Activated naive CD4-positive, alpha-beta T cell treated with anti-CD3 and anti-CD28 coated beads, Interleukin-2, amount 50 U/mL, for 24 hours (primary cell): ENCODE measurements at regions not wholly inside any gene's neighbourhood (a gene's known extent, or its start where the extent isn't known, plus 50 kb on each side); places are given as distances from the start of the nearest gene placed in this dataset.
"Not testable (repeated sequence)": the region's sequence is repeated elsewhere in the genome, so short reads cannot be mapped to it uniquely, and the experiment has no call there.

Experiments used
- H3K27ac Mint-ChIP-seq: one replicate; pipeline ENCODE4 v1.8.0; 2021; ENCODE audit warnings: mild to moderate bottlenecking, mixed read lengths
- H3K27me3 Mint-ChIP-seq: one replicate; pipeline ENCODE4 v1.8.0; 2021; ENCODE audit warnings: mixed read lengths
- H3K36me3 Mint-ChIP-seq: one replicate; pipeline ENCODE4 v1.8.0; 2021; ENCODE audit warnings: mixed read lengths
- H3K4me1 Mint-ChIP-seq: one replicate; pipeline ENCODE4 v1.8.0; 2021; ENCODE audit warnings: mixed read lengths
- H3K4me3 Mint-ChIP-seq: one replicate; pipeline ENCODE4 v1.8.0; 2021; ENCODE audit warnings: mild to moderate bottlenecking, mixed read lengths
- H3K9me3 Mint-ChIP-seq: one replicate; pipeline ENCODE4 v1.8.0; 2021; ENCODE audit warnings: mixed read lengths

DNA sequence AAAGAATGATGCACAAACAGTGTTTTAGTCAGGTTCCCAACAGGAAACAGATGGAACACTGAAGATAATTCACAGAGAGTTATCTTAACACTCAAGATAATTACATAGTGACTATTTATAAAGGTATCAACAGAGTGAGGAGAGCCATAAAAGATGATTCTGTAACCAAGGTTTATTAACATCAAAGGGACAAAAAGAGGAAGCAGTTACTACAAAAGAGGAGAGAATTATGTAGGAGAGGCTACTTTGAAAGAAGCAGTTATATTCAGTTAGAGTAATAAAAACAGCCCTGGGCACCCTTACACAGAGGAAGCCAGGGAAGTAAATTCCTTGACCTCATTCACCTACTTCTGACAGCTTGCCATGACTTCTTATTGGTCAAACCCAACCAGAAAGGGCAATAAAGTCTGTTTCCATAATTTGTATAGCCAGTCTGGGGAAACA is 326.5 kb upstream of the SLC39A10 start:
- Mint-ChIP-seq H3K4me1 (peaks cover 6% of the 10 kb centered on the region), H3K9me3 (no peaks in the 10 kb centered on the region), H3K36me3 (no peaks in the 10 kb centered on the region), H3K27me3 (peaks cover 2% of the 10 kb centered on the region), H3K4me3 (no peak overlapping the region), H3K27ac (no peak overlapping the region)

DNA sequence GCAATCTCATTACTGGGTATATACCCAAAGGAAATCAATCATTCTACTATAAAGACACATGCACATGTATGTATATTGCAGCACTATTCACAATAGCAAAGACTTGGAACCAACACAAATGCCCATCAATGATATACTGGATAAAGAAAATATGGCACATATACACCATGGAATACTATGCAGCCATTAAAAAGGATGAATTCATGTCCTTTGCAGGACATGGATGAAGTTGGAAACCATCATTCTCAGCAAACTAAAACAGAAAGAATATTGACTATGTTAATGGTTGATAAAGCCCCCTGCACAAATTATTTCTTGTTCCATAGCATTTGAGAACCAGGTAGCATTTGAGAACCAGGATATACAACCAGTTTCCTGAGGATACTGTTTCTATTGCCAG is 327.2 kb upstream of the SLC39A10 start:
- not testable (repeated sequence) for H3K4me1 Mint-ChIP-seq, H3K9me3 Mint-ChIP-seq, H3K4me3 Mint-ChIP-seq, H3K36me3 Mint-ChIP-seq, H3K27me3 Mint-ChIP-seq, H3K27ac Mint-ChIP-seq

DNA sequence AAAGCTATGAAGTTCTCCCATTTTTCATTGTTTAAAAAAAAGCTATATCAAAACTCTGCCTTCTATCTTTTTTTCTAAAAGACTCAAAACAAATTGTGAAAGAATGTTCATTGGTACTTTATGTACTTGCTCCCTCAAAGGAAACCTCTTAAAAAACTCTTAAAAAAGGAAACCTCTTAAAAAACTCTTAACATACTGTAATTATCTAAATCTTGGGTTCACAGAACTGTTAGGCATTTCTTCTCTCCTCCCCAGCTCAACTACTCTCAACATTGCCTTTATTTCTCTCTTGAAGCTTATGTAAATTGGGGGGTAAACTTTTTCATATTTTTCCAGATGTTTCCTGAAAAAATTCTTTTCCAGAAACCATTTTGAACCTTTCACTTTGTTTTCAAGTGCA is 330.5 kb upstream of the SLC39A10 start:
- peaks cover 7% of the 10 kb centered on the region for H3K9me3 Mint-ChIP-seq
- no peak overlapping the region for H3K27ac Mint-ChIP-seq
- no peak overlapping the region for H3K4me3 Mint-ChIP-seq
- no peaks in the 10 kb centered on the region for H3K36me3 Mint-ChIP-seq
- peaks cover 6% of the 10 kb centered on the region for H3K4me1 Mint-ChIP-seq
- peaks cover 2% of the 10 kb centered on the region for H3K27me3 Mint-ChIP-seq

DNA sequence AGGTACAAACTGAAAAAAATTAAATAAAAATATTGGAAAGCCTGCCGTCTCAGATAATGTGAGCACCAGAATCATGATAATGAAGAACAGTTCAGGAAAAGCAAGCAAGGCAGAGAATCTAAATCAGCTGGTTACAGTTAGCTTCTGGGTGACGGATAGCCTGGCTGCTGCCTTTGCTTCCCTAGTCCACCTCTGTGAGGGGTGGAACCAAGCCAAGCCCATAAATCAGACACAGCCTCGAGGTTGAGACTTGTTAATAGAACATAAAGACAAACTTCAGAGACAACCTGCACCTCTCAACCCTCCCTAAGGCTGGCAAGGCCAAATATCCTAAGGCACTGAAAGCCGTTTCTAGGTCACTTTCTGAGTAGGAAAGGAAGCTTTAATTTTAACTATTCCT is 334.7 kb upstream of the SLC39A10 start:
- no peaks in the 10 kb centered on the region for H3K36me3 Mint-ChIP-seq
- peaks cover 2% of the 10 kb centered on the region for H3K27me3 Mint-ChIP-seq
- H3K9me3 Mint-ChIP-seq, result peaks cover 7% of the 10 kb centered on the region
- H3K4me3 Mint-ChIP-seq, result no peak overlapping the region
- peaks cover 9% of the 10 kb centered on the region for H3K4me1 Mint-ChIP-seq
- H3K27ac Mint-ChIP-seq, result no peak overlapping the region

DNA sequence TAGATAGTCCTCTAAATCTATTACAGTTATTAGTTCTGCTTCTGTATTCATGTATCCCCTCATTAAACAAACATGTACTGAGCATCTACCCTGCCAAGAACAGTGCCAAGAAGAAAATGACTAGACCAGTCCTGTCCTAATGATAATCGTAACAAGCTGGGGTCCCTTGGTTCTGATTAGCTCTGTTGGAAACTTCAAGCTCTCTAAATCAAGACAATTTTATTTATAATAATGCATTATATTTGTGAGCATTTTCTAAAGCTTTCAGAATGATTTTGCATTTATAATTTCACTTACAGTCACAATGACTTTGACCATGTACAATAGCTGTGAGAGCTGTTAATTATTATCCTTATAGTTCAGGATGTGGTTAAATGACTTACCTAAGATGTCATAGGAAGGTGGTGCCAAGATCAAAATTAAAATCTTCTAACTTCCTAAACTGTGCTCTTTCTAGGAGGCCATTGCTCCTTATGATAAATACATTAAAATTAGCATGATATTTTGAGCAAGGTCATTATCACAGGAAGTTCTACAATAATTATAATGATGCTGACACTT is 336.5 kb upstream of the SLC39A10 start:
- Mint-ChIP-seq H3K27me3 (no peaks in the 10 kb centered on the region), H3K36me3 (no peaks in the 10 kb centered on the region), H3K4me1 (peaks cover 18% of the 10 kb centered on the region), H3K27ac (no peak overlapping the region), H3K9me3 (peaks cover 7% of the 10 kb centered on the region), H3K4me3 (no peak overlapping the region)

DNA sequence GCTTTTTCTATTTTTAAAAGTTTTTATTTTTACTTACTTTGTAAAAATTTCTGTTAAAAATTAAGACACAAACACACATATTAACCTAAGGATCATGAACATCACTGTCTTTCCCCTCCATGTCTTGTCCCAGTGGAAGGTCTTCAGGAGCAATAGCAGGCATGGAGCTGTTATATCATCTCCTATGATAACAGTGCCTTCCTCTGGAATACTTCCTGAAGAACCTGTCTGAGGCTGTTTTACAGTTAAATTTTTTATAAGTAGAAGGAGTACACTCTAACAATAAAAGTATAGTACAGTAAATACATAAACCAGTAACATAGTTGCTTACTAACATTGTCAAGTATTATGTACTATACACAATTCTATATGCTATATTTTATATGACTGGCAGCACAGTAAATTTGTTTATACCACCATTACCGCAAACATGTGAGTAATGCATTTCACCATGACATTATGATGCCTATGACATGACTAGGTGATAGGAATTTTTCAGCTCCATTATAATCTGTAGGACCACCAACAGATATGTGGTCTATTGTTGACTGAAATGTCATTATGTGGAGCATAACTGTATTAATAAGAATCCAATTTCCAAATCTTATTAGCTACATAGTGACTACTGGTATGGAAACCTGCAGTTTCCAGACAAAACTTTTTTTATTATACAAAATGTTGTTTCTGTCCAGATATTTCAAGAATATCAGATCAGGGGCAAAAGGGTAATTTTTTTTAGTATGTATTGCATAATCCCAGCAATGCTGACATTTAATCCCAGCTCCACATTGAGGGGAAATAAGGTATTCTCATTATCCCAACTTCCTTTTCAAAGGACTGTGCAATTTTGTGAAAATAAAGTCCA is 337.2 kb upstream of the SLC39A10 start:
- Mint-ChIP-seq H3K27ac (no peak overlapping the region), H3K4me1 (peaks cover 18% of the 10 kb centered on the region), H3K36me3 (no peaks in the 10 kb centered on the region), H3K27me3 (no peaks in the 10 kb centered on the region), H3K9me3 (peaks cover 7% of the 10 kb centered on the region), H3K4me3 (no peak overlapping the region)

DNA sequence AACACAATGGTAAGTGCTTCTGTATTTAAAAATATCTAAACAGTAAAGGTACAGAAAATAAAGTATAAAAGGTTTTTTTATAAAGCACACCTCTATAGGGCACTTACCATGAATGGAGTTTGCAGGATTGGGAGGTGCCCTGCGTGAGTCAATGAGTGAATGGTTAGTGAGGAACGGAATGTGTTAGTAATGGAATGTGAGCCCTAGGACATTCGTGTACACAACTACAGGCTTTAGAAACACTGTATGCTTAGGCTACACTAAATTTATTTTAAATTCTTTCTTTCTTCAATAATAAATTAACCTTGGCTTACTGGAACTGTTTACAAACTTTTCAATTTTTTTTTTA is 337.9 kb upstream of the SLC39A10 start:
- peaks cover 18% of the 10 kb centered on the region for H3K4me1 Mint-ChIP-seq
- no peaks in the 10 kb centered on the region for H3K27me3 Mint-ChIP-seq
- no peak overlapping the region for H3K4me3 Mint-ChIP-seq
- H3K36me3 Mint-ChIP-seq, result no peaks in the 10 kb centered on the region
- no peak overlapping the region for H3K27ac Mint-ChIP-seq
- H3K9me3 Mint-ChIP-seq, result peaks cover 1% of the 10 kb centered on the region

DNA sequence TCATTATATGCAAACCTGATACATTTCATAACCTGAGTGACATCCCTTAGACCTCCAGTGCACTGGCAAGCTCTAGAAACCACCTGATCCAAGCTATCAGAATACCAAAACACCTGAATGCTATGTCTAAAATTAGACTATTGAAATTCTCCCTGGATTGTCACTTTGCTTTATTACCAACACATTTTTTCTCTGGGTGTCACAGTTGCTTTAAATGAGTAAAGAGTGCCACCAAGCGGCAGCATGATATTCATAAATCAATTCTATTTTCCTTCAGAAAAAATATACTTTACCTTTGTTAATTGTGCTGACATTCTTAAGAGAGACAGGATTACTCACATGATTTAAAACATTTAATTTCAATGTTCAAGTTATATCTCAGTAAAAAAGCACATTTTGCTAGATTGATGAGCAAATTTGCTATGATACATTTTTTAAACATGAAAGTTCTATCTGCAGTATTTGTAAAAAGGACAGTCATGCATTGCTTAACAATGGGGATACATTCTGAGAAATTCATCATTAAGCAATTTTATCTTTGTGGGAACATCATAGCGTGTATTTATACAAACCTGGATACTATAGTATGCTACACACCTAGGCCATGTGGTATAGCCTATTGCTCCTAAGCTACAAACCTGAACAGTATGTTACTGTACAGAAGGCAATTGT is 338.4 kb upstream of the SLC39A10 start:
- Mint-ChIP-seq H3K27me3 (no peaks in the 10 kb centered on the region), H3K36me3 (no peaks in the 10 kb centered on the region), H3K4me3 (no peak overlapping the region), H3K4me1 (peaks cover 18% of the 10 kb centered on the region), H3K27ac (no peak overlapping the region), H3K9me3 (no peaks in the 10 kb centered on the region)

DNA sequence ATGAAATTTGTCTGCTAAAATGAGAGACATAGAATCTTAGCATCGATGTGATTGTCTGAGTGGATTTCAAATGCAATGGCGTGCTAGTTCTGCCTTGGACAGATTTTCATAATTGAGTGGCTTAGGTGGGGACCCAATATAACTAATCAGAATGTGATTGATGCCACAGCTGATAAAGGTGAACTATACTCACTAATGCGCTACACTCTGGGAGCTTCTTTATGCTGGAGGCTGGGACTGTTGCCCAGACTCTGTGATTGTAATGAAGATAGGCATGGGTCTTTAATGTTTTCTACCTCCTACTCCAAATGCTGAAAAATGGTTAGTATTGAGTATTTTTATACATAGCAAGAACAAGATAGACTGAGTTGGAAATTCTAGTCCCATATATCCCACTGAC is 339.5 kb upstream of the SLC39A10 start:
- no peak overlapping the region for H3K27ac Mint-ChIP-seq
- H3K9me3 Mint-ChIP-seq, result no peaks in the 10 kb centered on the region
- H3K4me3 Mint-ChIP-seq, result no peak overlapping the region
- peaks cover 18% of the 10 kb centered on the region for H3K4me1 Mint-ChIP-seq
- H3K27me3 Mint-ChIP-seq, result no peaks in the 10 kb centered on the region
- no peaks in the 10 kb centered on the region for H3K36me3 Mint-ChIP-seq

DNA sequence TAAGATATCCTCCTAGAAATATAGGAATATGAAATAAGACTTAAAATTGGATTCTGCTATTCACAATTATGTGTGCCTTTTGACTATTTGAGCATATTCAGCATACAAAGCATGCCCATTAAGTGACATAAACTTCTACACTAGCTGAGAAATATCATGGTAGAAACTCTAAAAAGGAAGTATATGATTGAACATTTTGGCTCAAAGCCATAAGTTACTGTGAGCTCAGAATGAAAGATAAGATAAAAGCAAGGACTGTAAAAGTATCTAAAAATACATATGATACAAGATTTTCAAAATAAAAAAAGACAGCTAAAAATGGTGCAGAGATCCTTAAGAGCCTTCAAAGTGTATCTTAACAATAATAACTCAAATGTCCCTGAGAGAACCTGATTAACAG is 340.5 kb upstream of the SLC39A10 start:
- H3K36me3 Mint-ChIP-seq, result no peaks in the 10 kb centered on the region
- H3K4me1 Mint-ChIP-seq, result peaks cover 18% of the 10 kb centered on the region
- no peak overlapping the region for H3K4me3 Mint-ChIP-seq
- no peak overlapping the region for H3K27ac Mint-ChIP-seq
- H3K27me3 Mint-ChIP-seq, result no peaks in the 10 kb centered on the region
- no peaks in the 10 kb centered on the region for H3K9me3 Mint-ChIP-seq

DNA sequence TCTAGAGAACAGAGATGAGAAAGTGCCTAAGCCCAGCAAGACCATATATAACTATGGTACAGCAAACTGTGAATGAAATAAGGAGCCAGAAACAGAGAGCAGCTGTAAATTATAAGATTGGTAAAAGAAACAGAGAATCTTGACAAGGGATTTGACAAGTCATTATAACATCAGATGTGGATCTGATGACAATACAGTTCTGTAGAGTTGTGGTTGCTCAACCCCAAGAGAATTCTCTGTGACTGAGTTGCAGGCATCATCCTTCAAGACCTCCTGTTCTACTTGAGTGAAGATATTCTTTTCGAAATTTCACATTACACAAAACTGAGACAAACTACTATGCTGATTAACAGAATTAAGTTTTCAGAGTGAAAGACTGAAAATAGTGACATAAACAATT is 343.1 kb upstream of the SLC39A10 start:
- Mint-ChIP-seq H3K4me3 (no peak overlapping the region), H3K27ac (no peak overlapping the region), H3K9me3 (no peaks in the 10 kb centered on the region), H3K27me3 (no peaks in the 10 kb centered on the region), H3K4me1 (peaks cover 9% of the 10 kb centered on the region), H3K36me3 (no peaks in the 10 kb centered on the region)

DNA sequence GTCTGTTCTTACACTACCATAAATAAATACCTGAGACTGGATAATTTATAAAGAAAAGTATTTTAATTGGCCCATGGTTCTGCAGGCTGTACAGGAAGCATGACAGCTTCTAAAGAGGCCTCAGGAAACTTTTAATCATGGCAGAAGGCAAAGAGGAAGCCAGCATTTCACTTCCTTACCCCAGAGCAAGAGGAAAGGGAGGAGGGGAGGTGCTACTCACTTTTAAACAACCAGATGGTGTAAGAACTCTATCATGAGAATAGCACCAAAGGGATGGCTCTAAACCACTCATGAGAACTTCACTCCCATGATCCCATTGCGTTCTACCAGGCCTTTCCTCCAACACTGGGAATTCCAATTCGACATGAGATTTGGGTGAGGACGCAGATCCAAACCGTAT is 344.4 kb upstream of the SLC39A10 start:
- Mint-ChIP-seq H3K27ac (no peak overlapping the region), H3K27me3 (no peaks in the 10 kb centered on the region), H3K36me3 (no peaks in the 10 kb centered on the region)

DNA sequence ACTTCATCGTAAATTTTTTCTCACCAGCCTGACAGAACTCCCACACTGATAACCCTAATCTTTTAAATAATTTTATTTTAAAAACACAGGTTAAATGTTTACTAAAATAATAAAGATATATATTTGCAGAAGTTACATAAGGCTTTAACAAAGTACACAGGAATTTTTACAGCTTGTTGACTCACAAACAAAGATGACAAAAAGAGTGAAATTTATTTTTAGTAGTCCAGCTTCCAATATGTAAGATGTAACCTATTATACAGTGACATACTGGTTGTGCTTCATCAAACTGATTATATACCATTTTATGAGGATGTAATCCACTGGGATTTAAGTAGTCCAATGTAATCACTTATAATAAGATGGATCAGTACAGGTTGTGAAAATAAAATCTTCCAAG is 348.9 kb upstream of the SLC39A10 start:
- Mint-ChIP-seq H3K4me3 (no peak overlapping the region), H3K27me3 (no peaks in the 10 kb centered on the region), H3K4me1 (no peaks in the 10 kb centered on the region), H3K9me3 (no peaks in the 10 kb centered on the region), H3K27ac (no peak overlapping the region), H3K36me3 (no peaks in the 10 kb centered on the region)

More for the DNA sequence above, 344.4 kb upstream of the SLC39A10 start:
- Mint-ChIP-seq H3K4me1 (peaks cover 9% of the 10 kb centered on the region), H3K9me3 (no peaks in the 10 kb centered on the region), H3K4me3 (no peak overlapping the region)

DNA sequence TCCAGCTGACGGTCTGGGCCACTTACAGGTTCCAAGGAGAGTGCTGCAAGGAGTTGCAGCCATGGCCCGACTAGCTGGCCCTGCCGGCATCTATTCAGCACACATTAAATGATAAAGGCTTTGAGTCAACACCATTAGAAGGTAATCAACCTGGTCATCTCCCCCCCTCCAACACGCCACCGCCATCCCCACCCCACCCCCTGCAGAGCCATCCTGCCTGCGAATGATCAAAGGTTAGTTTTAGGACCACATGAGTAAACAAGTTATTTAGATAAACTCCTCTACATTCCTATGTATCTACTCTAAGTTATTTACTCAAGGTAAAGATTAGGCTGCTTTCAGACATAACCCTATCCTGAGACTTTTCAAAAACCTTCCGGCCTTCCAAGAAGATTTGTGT is 349.3 kb upstream of the SLC39A10 start:
- H3K36me3 Mint-ChIP-seq, result no peaks in the 10 kb centered on the region
- H3K4me1 Mint-ChIP-seq, result no peaks in the 10 kb centered on the region

DNA sequence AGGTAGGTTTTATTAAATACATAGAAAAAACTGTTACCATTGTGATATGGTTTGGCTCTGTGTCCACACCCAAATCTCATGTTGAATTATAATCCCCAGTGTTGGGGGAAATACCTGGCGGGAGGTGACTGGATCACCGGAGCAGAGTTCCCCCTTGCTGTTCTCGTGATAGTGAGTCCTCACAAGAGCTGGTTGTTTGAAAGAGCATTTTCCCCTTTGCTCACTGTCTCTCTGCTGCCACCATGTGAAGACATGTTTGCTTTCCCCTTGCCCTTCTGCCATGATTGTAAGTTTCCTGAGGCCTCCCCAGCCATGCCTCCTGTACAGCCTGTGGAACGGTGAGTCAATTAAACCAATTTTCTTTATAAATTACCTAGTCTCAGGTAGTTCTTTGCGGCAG is 352.7 kb upstream of the SLC39A10 start:
- Mint-ChIP-seq H3K4me3 (no peak overlapping the region), H3K27ac (no peak overlapping the region), H3K36me3 (no peaks in the 10 kb centered on the region), H3K9me3 (no peaks in the 10 kb centered on the region), H3K4me1 (no peaks in the 10 kb centered on the region), H3K27me3 (no peaks in the 10 kb centered on the region)

More for the DNA sequence above, 349.3 kb upstream of the SLC39A10 start:
- Mint-ChIP-seq H3K27me3 (no peaks in the 10 kb centered on the region), H3K9me3 (no peaks in the 10 kb centered on the region), H3K4me3 (no peak overlapping the region), H3K27ac (no peak overlapping the region)

DNA sequence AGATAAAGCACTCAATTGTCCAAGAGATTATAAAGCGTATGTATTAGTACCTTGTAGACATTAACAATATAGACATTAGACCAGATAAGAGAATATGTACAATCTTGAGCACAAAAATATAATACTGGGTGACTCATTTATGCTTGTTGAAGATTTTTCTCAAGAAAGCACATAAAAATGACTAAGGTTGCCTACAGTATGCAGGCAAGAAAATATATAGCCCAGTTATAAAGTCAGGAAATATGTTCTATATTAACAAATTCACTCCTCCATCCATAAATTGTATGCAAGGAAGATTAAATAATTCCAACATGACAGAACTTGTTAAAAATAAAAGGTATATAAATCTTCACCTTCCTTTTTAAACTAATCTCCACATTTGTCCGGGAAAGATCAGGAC is 356.4 kb upstream of the SLC39A10 start:
- Mint-ChIP-seq H3K27ac (no peak overlapping the region), H3K4me3 (no peak overlapping the region), H3K27me3 (no peaks in the 10 kb centered on the region), H3K4me1 (no peaks in the 10 kb centered on the region), H3K9me3 (no peaks in the 10 kb centered on the region), H3K36me3 (no peaks in the 10 kb centered on the region)
